Uterus (tissue), 3 donors: ENCODE measurements at regions not wholly inside any gene's neighbourhood (a gene's known extent, or its start where the extent isn't known, plus 50 kb on each side); places are given as distances from the start of the nearest gene placed in this dataset.

ENCODE experiments used
- DNase-seq, 2 donors: peaks; one replicate each; pipeline ENCODE4 v3.0.0-alpha.2; 2019 to 2020
- H3K27ac ChIP-seq, 2 donors: fragments of 200-600 bp; sonication (generic); 1 replicate in 1 of 2; 2 replicates in 1 of 2; pipeline ENCODE4 v1.5.1; 2016 to 2018
- H3K27me3 ChIP-seq, 2 donors: fragments of 200-600 bp; sonication (generic); one replicate each; pipeline ENCODE4 v1.5.1; 2018 to 2019; ENCODE audit warnings: control low read depth in 1 of 2
- H3K36me3 ChIP-seq, 2 donors: fragments of 200-600 bp; sonication (generic); one replicate each; pipeline ENCODE4 v1.5.1; 2019; ENCODE audit warnings: control low read depth in 1 of 2
- H3K4me1 ChIP-seq, 2 donors: fragments of 200-600 bp; sonication (generic); one replicate each; pipeline ENCODE4 v1.5.1; 2018 to 2019; ENCODE audit warnings: control low read depth in 1 of 2
- H3K4me3 ChIP-seq, 2 donors: fragments of 200-600 bp; sonication (generic); 1 replicate in 1 of 2; 2 replicates in 1 of 2; pipeline ENCODE4 v1.5.1; 2018 to 2019; ENCODE audit warnings: mild to moderate bottlenecking in 1 of 2
- H3K9me3 ChIP-seq, 2 donors: fragments of 200-600 bp; sonication (generic); one replicate each; pipeline ENCODE4 v1.5.1; 2019; ENCODE audit warnings: control low read depth in 1 of 2
- POLR2A ChIP-seq, 2 donors: fragments of 450-650 bp; IDR thresholded peaks; one replicate each; pipeline ENCODE4 v1.6.1; 2016; ENCODE audit warnings: antibody characterized with exemption in 2 of 2, mild to moderate bottlenecking in 1 of 2, moderate library complexity in 1 of 2
- intact Hi-C: fragments of 100-400 bp; cut with DNase I; formaldehyde crosslinking; loops from one replicate; pipeline ENCODE4 v1.15.1; 2023; ENCODE audit warnings: low total_unique reads
- TF ChIP-seq, protein P1 (sequence below), 4 experiments: fragments of 200-600 bp in 2 of 4; fragments of 450-650 bp in 2 of 4; sonication (generic) in 2 of 4; IDR thresholded peaks; one replicate each; pipeline ENCODE4 v1.5.1; 2016 to 2019; ENCODE audit warnings: antibody characterized with exemption in 4 of 4, mild to moderate bottlenecking in 2 of 4, moderate library complexity in 1 of 4
- donor health status: DM: yes; HTN: yes; CAD: no.

- TF ChIP-seq POLR2A (IDR thresholded peaks at IDR 0.05), result no peak
- TF ChIP-seq, protein P1, sequence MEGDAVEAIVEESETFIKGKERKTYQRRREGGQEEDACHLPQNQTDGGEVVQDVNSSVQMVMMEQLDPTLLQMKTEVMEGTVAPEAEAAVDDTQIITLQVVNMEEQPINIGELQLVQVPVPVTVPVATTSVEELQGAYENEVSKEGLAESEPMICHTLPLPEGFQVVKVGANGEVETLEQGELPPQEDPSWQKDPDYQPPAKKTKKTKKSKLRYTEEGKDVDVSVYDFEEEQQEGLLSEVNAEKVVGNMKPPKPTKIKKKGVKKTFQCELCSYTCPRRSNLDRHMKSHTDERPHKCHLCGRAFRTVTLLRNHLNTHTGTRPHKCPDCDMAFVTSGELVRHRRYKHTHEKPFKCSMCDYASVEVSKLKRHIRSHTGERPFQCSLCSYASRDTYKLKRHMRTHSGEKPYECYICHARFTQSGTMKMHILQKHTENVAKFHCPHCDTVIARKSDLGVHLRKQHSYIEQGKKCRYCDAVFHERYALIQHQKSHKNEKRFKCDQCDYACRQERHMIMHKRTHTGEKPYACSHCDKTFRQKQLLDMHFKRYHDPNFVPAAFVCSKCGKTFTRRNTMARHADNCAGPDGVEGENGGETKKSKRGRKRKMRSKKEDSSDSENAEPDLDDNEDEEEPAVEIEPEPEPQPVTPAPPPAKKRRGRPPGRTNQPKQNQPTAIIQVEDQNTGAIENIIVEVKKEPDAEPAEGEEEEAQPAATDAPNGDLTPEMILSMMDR (IDR thresholded peaks at IDR 0.05), result no peak
- DNase-seq, result no peak
- H3K4me1 ChIP-seq, result no peaks in the 10 kb centered on the region
- no peaks in the 10 kb centered on the region for H3K9me3 ChIP-seq
- no peaks in the 10 kb centered on the region for H3K36me3 ChIP-seq
- intact Hi-C loops, result no loop called here
- no peak overlapping the region for H3K4me3 ChIP-seq
- H3K27me3 ChIP-seq, result no peaks in the 10 kb centered on the region
- no peak overlapping the region for H3K27ac ChIP-seq
Measured at GRCh38 chr11:92738276-92738675, 231.2 kb upstream of the MTNR1B start.

- TF ChIP-seq, protein P1 (IDR thresholded peaks at IDR 0.05), result no peak
- no peak for TF ChIP-seq POLR2A (IDR thresholded peaks at IDR 0.05)
- DNase-seq, result no peak
- H3K36me3 ChIP-seq, result no peaks in the 10 kb centered on the region
- no peaks in the 10 kb centered on the region for H3K4me1 ChIP-seq
- no peak overlapping the region for H3K4me3 ChIP-seq
- H3K27me3 ChIP-seq, result no peaks in the 10 kb centered on the region
- intact Hi-C loops, result no loop called here
- no peaks in the 10 kb centered on the region for H3K9me3 ChIP-seq
- H3K27ac ChIP-seq, result no peak overlapping the region
Measured at GRCh38 chr11:92739041-92739440, 230.4 kb upstream of the MTNR1B start.

GRCh38 chr11:92739491-92739890, 230.0 kb upstream of the MTNR1B start:
- no peaks in the 10 kb centered on the region for H3K36me3 ChIP-seq
- no peak overlapping the region for H3K27ac ChIP-seq
- TF ChIP-seq, protein P1 (IDR thresholded peaks at IDR 0.05), result no peak
- TF ChIP-seq POLR2A (IDR thresholded peaks at IDR 0.05), result no peak
- DNase-seq, result no peak
- H3K9me3 ChIP-seq, result no peaks in the 10 kb centered on the region
- no peak overlapping the region for H3K4me3 ChIP-seq
- no peaks in the 10 kb centered on the region for H3K27me3 ChIP-seq
- H3K4me1 ChIP-seq, result no peaks in the 10 kb centered on the region
- intact Hi-C loops, result no loop called here

- Histone ChIP-seq H3K27ac (no peak overlapping the region), H3K27me3 (no peaks in the 10 kb centered on the region), H3K4me1 (no peaks in the 10 kb centered on the region), H3K4me3 (no peak overlapping the region), H3K36me3 (no peaks in the 10 kb centered on the region), H3K9me3 (no peaks in the 10 kb centered on the region)
- no peak for TF ChIP-seq POLR2A (IDR thresholded peaks at IDR 0.05)
- TF ChIP-seq, protein P1 (IDR thresholded peaks at IDR 0.05), result no peak
- DNase-seq, result no peak
- intact Hi-C loops, result no loop called here
Measured at GRCh38 chr11:92740276-92740675, 229.2 kb upstream of the MTNR1B start.

GRCh38 chr11:92744929-92745585, 224.4 kb upstream of the MTNR1B start:
- Histone ChIP-seq H3K36me3 (no peaks in the 10 kb centered on the region), H3K4me1 (no peaks in the 10 kb centered on the region), H3K9me3 (no peaks in the 10 kb centered on the region), H3K27ac (no peak overlapping the region), H3K27me3 (no peaks in the 10 kb centered on the region), H3K4me3 (no peak overlapping the region)
- no peak for DNase-seq
- TF ChIP-seq, protein P1 (IDR thresholded peaks at IDR 0.05), result no peak
- TF ChIP-seq POLR2A (IDR thresholded peaks at IDR 0.05), result no peak
- intact Hi-C loops, result no loop called here
